Activated CD4-positive, alpha-beta memory T cell treated with anti-CD3 and anti-CD28 coated beads, Interleukin-2, amount 10 ng/mL, durations not matched to agents 7 days and 5 days (primary cell): ENCODE measurements at regions not wholly inside any gene's neighbourhood (a gene's known extent, or its start where the extent isn't known, plus 50 kb on each side); places are given as distances from the start of the nearest gene placed in this dataset.

Experiments used
- CTCF ChIA-PET: fragments of 350-600 bp; sonication (Branson Sonifier 250); formaldehyde crosslinking; loops from one replicate; lab custom pipeline; 2021; ENCODE audit warnings: antibody characterized with exemption, inconsistent platforms; lab: Charles Lee
- POLR2A ChIA-PET: fragments of 350-600 bp; sonication (Branson Sonifier 250); formaldehyde crosslinking; loops from one replicate; lab custom pipeline; 2021; ENCODE audit warnings: antibody characterized with exemption; lab: Charles Lee
- DNase-seq: peaks from one replicate; pipeline ENCODE4 v3.0.0-alpha.2; 2020
- H3K27ac Mint-ChIP-seq: one replicate; pipeline ENCODE4 v1.8.0; 2021; ENCODE audit warnings: mild to moderate bottlenecking, mixed read lengths
- H3K27me3 Mint-ChIP-seq: one replicate; pipeline ENCODE4 v1.8.0; 2021; ENCODE audit warnings: mixed read lengths
- H3K36me3 Mint-ChIP-seq: one replicate; pipeline ENCODE4 v1.8.0; 2021; ENCODE audit warnings: low read depth, mixed read lengths
- H3K4me1 Mint-ChIP-seq: one replicate; pipeline ENCODE4 v1.8.0; 2021; ENCODE audit warnings: mixed read lengths
- H3K4me3 Mint-ChIP-seq: one replicate; pipeline ENCODE4 v1.8.0; 2021; ENCODE audit warnings: mild to moderate bottlenecking, mixed read lengths
- H3K9me3 Mint-ChIP-seq: one replicate; pipeline ENCODE4 v1.8.0; 2021; ENCODE audit warnings: mixed read lengths

DNA sequence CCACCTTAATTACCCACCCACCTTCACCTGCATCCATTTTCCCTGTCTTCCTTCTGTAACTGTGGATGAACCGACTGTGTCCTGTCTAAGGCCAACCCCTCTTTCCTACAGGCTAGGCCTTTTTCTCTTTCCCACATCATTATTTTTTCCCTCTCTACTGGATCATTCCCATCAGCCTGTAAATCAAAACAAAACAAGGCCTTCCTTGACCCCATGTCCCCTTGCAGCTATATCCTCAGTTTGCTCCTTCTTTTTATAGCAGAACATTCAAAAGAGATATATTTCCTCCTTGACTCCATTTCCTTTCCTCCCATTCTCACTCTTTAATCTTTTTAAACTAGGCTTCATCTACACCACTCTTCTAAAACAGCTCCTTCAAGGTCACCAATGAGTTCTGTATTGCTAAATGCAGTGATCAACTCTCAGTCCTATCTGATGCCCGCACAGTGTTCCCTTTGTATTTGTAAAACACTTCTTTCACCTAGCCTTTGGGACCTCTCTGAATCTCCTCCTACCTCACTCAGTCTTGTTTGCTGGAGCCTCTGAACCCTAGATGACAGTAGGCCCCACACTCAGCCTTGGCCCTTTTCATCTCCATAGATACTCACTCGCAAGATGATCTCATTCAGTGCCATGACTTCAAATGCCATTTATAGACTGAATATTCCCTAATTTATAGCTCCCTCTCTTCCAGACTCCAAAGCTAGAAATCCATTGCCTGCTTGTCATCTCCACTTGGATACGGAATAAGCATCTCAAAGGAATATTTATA lies 55.7 kb downstream of the CXCR4 start:
- Mint-ChIP-seq H3K36me3 (peaks cover 16% of the 10 kb centered on the region), H3K4me3 (no peak overlapping the region), H3K4me1 (peaks cover 41% of the 10 kb centered on the region), H3K27me3 (no peaks in the 10 kb centered on the region), H3K27ac (no peak overlapping the region), H3K9me3 (peaks cover 14% of the 10 kb centered on the region)
- ChIA-PET CTCF (interaction anchor here (0.7 kb wide), 1 partner anchor 21 kb away, joined by 3 read pairs; no protein-coding TSS in a partner anchor), POLR2A (interaction anchor here (2.5 kb wide), 1 partner anchor 12 kb away, joined by 10 read pairs; no protein-coding TSS in a partner anchor)
- DNase-seq: no peak

- Mint-ChIP-seq H3K4me3 (no peak overlapping the region), H3K27ac (no peak overlapping the region), H3K27me3 (no peaks in the 10 kb centered on the region), H3K36me3 (peaks cover 23% of the 10 kb centered on the region), H3K4me1 (peaks cover 50% of the 10 kb centered on the region), H3K9me3 (peaks cover 14% of the 10 kb centered on the region)
- no peak for DNase-seq
- CTCF ChIA-PET: no interaction called here
- POLR2A ChIA-PET: interaction anchor here (2.5 kb wide), 1 partner anchor 10 kb away, joined by 10 read pairs; no protein-coding TSS in a partner anchor
Measured at GRCh38 chr2:136060416-136060815, 57.5 kb downstream of the CXCR4 start.

DNA sequence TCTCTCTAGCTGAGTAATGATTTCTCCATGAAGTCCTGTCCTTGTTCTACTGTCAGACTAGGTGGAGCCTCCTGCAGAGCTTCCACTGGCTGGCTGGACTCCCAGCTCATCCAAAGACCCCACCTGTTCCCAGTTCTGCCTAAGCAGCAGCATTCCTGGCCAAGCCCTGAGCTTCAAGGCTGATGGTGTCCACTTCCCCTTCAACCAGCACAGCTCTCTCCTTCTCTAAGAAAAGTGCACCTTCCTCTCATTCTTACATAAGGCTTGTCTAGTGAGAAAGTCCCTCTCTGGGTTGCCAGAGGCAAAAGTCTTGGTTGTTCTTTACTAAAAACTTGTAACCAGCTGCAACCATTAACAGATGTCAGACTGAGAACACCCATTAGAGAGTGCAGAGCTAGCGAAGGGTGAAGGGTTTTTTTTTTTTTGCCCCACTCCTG lies 58.9 kb downstream of the CXCR4 start:
- Mint-ChIP-seq H3K9me3 (peaks cover 12% of the 10 kb centered on the region), H3K27me3 (no peaks in the 10 kb centered on the region), H3K4me1 (peaks cover 54% of the 10 kb centered on the region), H3K4me3 (no peak overlapping the region), H3K27ac (peak overlapping the region; percentile 36), H3K36me3 (peaks cover 23% of the 10 kb centered on the region)
- CTCF ChIA-PET: interaction anchor here (1.2 to 1.3 kb wide), 2 partner anchors 9 kb away, joined by 3 read pairs; no protein-coding TSS in a partner anchor
- POLR2A ChIA-PET: interaction anchor here (0.8 to 13.1 kb wide), 10 partner anchors 10 to 76 kb away, joined by 3 to 220 read pairs (median 26); partner anchors contain the start of gene DARS1
- DNase-seq: no peak

DNA sequence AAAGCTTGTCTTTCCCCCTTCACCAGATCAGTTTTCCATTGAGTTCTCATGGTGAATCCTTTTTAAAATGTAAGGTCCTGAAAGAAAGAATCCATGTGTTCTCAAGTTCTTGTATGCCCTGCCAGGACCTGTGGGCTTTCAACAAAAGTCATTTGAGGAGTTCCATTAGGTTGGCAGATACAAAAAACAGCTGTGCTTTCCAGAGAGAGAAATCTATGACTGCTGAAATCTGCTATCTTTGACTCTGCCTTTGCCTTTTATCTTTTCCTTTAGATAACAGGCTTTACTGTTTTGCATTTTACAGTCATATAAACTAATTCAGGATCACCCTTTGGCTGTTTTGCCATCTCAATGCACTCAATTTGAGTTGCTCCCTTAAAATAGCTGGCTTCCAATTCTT lies 59.7 kb downstream of the CXCR4 start:
- ChIA-PET CTCF (interaction anchor here (1.2 to 1.3 kb wide), 2 partner anchors 8 to 10 kb away, joined by 3 read pairs; no protein-coding TSS in a partner anchor), POLR2A (interaction anchor here (0.8 to 13.1 kb wide), 13 partner anchors 10 to 324 kb away, joined by 3 to 220 read pairs (median 27); partner anchors contain the start of gene DARS1)
- Mint-ChIP-seq H3K4me3 (no peak overlapping the region), H3K36me3 (peaks cover 17% of the 10 kb centered on the region), H3K4me1 (peaks cover 60% of the 10 kb centered on the region), H3K27me3 (no peaks in the 10 kb centered on the region), H3K27ac (peak overlapping the region; percentile 98), H3K9me3 (peaks cover 9% of the 10 kb centered on the region)
- no peak for DNase-seq

DNA sequence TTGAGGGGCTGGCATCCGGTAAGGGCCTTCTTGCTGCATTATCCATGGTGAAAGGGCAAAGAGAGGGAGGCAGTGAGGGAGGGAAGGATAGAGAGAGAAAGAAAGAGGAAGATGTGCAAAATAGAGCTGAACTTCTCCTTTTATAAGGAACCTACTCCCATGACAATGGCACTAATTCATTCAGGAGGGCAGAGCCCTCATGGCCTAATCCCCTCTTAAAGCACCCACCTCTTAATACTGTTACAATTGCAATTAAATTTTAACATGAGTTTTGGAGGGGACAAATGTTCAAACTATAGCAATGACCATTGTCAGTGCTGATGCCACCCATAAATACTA lies 60.2 kb downstream of the CXCR4 start:
- peak overlapping the region; percentile 3 for H3K4me3 Mint-ChIP-seq
- ChIA-PET CTCF (interaction anchor here (0.7 to 2.4 kb wide), 3 partner anchors 61 to 324 kb away, joined by 3 to 10 read pairs (median 3); no protein-coding TSS in a partner anchor), POLR2A (interaction anchor here (0.9 to 13.1 kb wide), 14 partner anchors 9 to 325 kb away, joined by 3 to 220 read pairs (median 26); partner anchors contain the start of genes CXCR4, DARS1 and MCM6)

DNA sequence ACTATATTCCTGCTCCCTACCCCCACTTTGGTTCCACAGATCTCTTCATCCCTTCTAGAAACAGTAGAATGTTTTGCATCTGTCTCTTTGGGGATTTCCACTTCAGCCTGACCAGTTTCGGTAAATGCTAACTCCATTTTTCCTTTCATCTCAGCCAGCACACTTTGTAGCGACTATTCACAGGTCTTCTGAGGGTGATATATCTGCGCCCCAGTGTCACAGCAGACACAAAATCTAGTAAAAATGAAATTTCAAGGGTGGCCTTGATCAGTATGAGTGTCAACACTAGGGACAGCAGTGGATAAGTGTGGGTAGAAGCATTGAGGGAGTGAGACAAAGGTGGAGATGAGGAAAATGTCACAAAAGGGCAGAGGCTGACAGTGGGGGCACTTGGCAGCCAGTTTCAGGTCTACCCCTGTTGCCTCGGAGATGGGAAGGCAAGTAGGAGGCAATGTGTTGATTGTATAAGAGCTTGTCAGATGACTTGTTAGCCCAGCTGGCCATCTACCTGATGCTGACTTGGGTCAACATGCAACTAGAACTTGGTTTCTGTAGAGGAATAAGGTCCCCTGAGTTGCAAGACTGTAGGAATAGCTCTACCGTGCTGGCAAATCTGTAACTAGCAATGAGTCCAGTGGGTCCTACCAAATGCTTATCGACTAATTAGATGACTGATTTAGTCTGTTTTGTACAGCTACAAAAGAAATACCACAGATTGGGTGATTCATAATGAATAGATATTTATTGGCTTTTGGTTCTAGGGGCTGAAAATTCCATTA lies 60.7 kb downstream of the CXCR4 start:
- peak; percentile 32 for DNase-seq
- Mint-ChIP-seq H3K27me3 (no peaks in the 10 kb centered on the region), H3K4me3 (peak overlapping the region; percentile 61), H3K9me3 (peaks cover 6% of the 10 kb centered on the region), H3K27ac (peak overlapping the region; percentile 98), H3K36me3 (peaks cover 14% of the 10 kb centered on the region), H3K4me1 (peaks cover 68% of the 10 kb centered on the region)
- POLR2A ChIA-PET: interaction anchor here (0.7 to 13.1 kb wide), 34 partner anchors 8 to 325 kb away, joined by 3 to 220 read pairs (median 6); partner anchors contain the start of genes CXCR4, DARS1 and MCM6
- CTCF ChIA-PET: interaction anchor here (0.6 to 2.4 kb wide), 9 partner anchors 10 to 324 kb away, joined by 3 to 10 read pairs (median 4); no protein-coding TSS in a partner anchor

More for the DNA sequence above, 60.2 kb downstream of the CXCR4 start:
- peak overlapping the region; percentile 98 for H3K27ac Mint-ChIP-seq
- H3K9me3 Mint-ChIP-seq: peaks cover 9% of the 10 kb centered on the region
- peaks cover 62% of the 10 kb centered on the region for H3K4me1 Mint-ChIP-seq
- no peak for DNase-seq
- peaks cover 17% of the 10 kb centered on the region for H3K36me3 Mint-ChIP-seq
- no peaks in the 10 kb centered on the region for H3K27me3 Mint-ChIP-seq

- peak overlapping the region; percentile 98 for H3K27ac Mint-ChIP-seq
- H3K9me3 Mint-ChIP-seq: no peaks in the 10 kb centered on the region
- peak; percentile 38 for DNase-seq
- ChIA-PET POLR2A (interaction anchor here (0.6 to 13.1 kb wide), 35 partner anchors 7 to 326 kb away, joined by 3 to 220 read pairs (median 6); partner anchors contain the start of genes CXCR4 and DARS1), CTCF (interaction anchor here (0.6 to 2.4 kb wide), 10 partner anchors 8 to 326 kb away, joined by 3 to 10 read pairs (median 4); no protein-coding TSS in a partner anchor)
- peaks cover 79% of the 10 kb centered on the region for H3K4me1 Mint-ChIP-seq
- H3K27me3 Mint-ChIP-seq: no peaks in the 10 kb centered on the region
- peaks cover 11% of the 10 kb centered on the region for H3K36me3 Mint-ChIP-seq
- H3K4me3 Mint-ChIP-seq: peak overlapping the region; percentile 40
Measured at GRCh38 chr2:136055929-136056688, 61.8 kb downstream of the CXCR4 start.

GRCh38 chr2:136054856-136055255 lies 63.1 kb downstream of the CXCR4 start:
- POLR2A ChIA-PET: interaction anchor here (1.1 to 13.1 kb wide), 11 partner anchors 47 to 327 kb away, joined by 4 to 220 read pairs (median 10); partner anchors contain the start of gene DARS1
- CTCF ChIA-PET: interaction anchor here (1.1 to 1.4 kb wide), 2 partner anchors 46 to 322 kb away, joined by 4 to 5 read pairs; no protein-coding TSS in a partner anchor
- peak overlapping the region; percentile 98 for H3K27ac Mint-ChIP-seq
- H3K4me3 Mint-ChIP-seq: no peak overlapping the region
- H3K9me3 Mint-ChIP-seq: no peaks in the 10 kb centered on the region
- peaks cover 7% of the 10 kb centered on the region for H3K36me3 Mint-ChIP-seq
- H3K4me1 Mint-ChIP-seq: peaks cover 89% of the 10 kb centered on the region
- no peak for DNase-seq
- H3K27me3 Mint-ChIP-seq: no peaks in the 10 kb centered on the region

DNA sequence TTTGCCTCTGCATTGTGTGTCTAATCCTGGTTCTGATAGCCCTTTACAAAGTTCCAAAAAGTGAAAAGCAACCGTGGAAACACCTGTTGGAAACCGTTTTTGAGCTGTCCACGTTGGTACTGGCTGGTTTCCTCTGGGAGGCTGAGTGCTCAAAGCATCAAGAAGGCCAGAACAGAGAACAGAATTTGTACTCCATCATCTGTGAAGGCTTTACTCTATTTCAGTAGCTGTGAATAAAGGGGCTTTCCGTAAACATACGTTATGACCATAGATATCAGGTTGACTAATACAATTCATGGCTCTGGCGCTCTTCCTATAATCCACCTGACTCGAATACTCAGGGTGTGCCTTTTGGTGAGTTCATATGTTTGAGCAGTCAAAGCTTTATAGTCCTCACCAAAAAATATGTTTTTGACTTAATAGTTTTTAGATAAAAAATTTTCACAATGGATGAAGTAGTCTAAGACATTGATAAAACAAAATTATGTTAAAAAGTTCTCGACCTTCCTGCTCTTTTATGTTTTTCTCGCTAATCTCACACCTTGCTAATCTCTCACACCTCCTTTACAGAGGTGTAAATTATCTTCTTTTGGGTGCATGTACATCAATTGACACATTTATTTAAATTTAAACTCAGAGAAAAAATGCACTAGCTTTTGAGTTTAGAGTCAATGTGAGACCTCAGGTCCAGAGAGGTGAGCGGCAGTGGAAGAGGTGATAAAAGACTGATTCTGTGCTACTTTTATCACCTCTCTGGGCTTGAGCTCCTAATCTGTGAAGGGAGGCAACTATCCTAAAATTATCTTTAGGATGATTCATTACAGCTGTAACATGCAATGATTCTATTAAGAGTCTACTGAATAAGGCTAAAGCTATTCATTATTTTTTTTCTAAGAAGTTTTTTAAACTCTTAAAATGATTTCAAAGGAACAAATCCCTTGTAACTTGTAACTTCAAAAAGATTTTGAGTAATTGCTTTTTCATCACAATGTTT lies 65.3 kb downstream of the CXCR4 start:
- peaks cover 10% of the 10 kb centered on the region for H3K36me3 Mint-ChIP-seq
- H3K27me3 Mint-ChIP-seq: no peaks in the 10 kb centered on the region

DNA sequence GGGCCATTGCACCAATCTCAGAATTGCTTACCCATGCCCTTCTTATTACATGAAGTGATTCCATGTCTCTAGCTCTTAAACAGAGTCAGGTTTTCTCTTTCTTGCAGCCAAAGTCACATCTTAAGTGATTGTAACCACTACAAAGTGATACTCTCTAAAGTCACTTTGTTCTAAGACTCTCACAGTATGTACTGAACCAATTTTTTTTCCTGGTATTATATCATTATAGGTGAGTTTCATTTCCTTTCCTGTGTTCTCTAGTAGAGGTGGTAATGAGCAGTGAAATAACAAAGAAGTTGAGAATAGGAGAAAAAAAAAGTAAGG lies 66.3 kb upstream of the DARS1 start:
- ChIA-PET POLR2A (interaction anchor here (1.0 to 13.1 kb wide), 16 partner anchors 10 to 330 kb away, joined by 3 to 220 read pairs (median 10); partner anchors contain the start of genes CXCR4 and DARS1), CTCF (no interaction called here)
- DNase-seq: no peak
- H3K27me3 Mint-ChIP-seq: no peaks in the 10 kb centered on the region
- H3K36me3 Mint-ChIP-seq: peaks cover 15% of the 10 kb centered on the region
- no peaks in the 10 kb centered on the region for H3K9me3 Mint-ChIP-seq
- peak overlapping the region; percentile 53 for H3K4me3 Mint-ChIP-seq
- peak overlapping the region; percentile 87 for H3K27ac Mint-ChIP-seq
- peaks cover 92% of the 10 kb centered on the region for H3K4me1 Mint-ChIP-seq

More for the DNA sequence above, 65.3 kb downstream of the CXCR4 start:
- POLR2A ChIA-PET: interaction anchor here (0.7 to 13.1 kb wide), 24 partner anchors 12 to 332 kb away, joined by 3 to 220 read pairs (median 6); partner anchors contain the start of genes CXCR4 and DARS1
- H3K4me1 Mint-ChIP-seq: peaks cover 92% of the 10 kb centered on the region
- peak overlapping the region; percentile 87 for H3K27ac Mint-ChIP-seq
- no peaks in the 10 kb centered on the region for H3K9me3 Mint-ChIP-seq
- CTCF ChIA-PET: interaction anchor here (0.9 to 2.3 kb wide), 7 partner anchors 26 to 332 kb away, joined by 3 to 6 read pairs (median 5); partner anchors contain the start of gene DARS1
- peak overlapping the region; percentile 53 for H3K4me3 Mint-ChIP-seq
- DNase-seq: peak; percentile 31
